DOHH2 (cell line): ENCODE measurements at regions not wholly inside any gene's neighbourhood (a gene's known extent, or its start where the extent isn't known, plus 50 kb on each side); places are given as distances from the start of the nearest gene placed in this dataset.
"Not testable (repeated sequence)": the region's sequence is repeated elsewhere in the genome, so short reads cannot be mapped to it uniquely, and the experiment has no call there.

Experiments used
- H3F3A ChIP-seq: fragments of 200-600 bp; sonication (generic), shearing (Covaris generic); 2 replicates; pipeline ENCODE4 v1.6.0; 2016; ENCODE audit warnings: antibody characterized with exemption, mild to moderate bottlenecking; ENCODE audit not compliant: control insufficient read depth, insufficient read depth
- H3K27ac ChIP-seq: fragments of 200-600 bp; sonication (generic); 2 replicates; pipeline ENCODE4 v1.5.1; 2014; ENCODE audit warnings: low read depth, mild to moderate bottlenecking, low read length, moderate library complexity
- H3K27me3 ChIP-seq: fragments of 200-600 bp; sonication (generic); 2 replicates; pipeline ENCODE4 v1.6.1; 2014; ENCODE audit warnings: mild to moderate bottlenecking, low read length, mixed read lengths; ENCODE audit not compliant: control insufficient read depth
- H3K36me3 ChIP-seq: fragments of 200-600 bp; sonication (generic); 2 replicates; pipeline ENCODE4 v1.6.1; 2014; ENCODE audit warnings: mild to moderate bottlenecking, low read length, moderate library complexity, mixed read lengths; ENCODE audit not compliant: control insufficient read depth
- H3K4me1 ChIP-seq: fragments of 200-600 bp; sonication (generic); 2 replicates; pipeline ENCODE4 v1.6.1; 2014; ENCODE audit warnings: mild to moderate bottlenecking, low read length, mixed read lengths; ENCODE audit not compliant: control insufficient read depth
- H3K4me2 ChIP-seq: fragments of 200-600 bp; sonication (generic); 2 replicates; pipeline ENCODE4 v1.6.0; 2014; ENCODE audit warnings: mild to moderate bottlenecking, low read length, moderate library complexity
- H3K4me3 ChIP-seq: fragments of 200-600 bp; sonication (generic); 2 replicates; pipeline ENCODE4 v1.5.1; 2014; ENCODE audit warnings: mild to moderate bottlenecking, low read length, mixed read lengths
- H3K79me2 ChIP-seq: fragments of 200-600 bp; sonication (generic); 2 replicates; pipeline ENCODE4 v1.6.1; 2014; ENCODE audit warnings: mild to moderate bottlenecking, low read length, mixed read lengths; ENCODE audit not compliant: control insufficient read depth
- H3K9me2 ChIP-seq: fragments of 200-600 bp; sonication (generic); replicated peaks from 2 replicates; pipeline ENCODE4 v1.6.1; 2014; ENCODE audit warnings: mild to moderate bottlenecking, low read length, mixed read lengths; ENCODE audit not compliant: control insufficient read depth
- H3K9me3 ChIP-seq: fragments of 200-600 bp; sonication (generic); 2 replicates; pipeline ENCODE4 v1.6.1; 2014; ENCODE audit warnings: antibody characterized with exemption, low read length, mixed read lengths; ENCODE audit not compliant: control insufficient read depth, insufficient read depth
- H4K20me1 ChIP-seq: fragments of 200-600 bp; sonication (generic); 2 replicates; pipeline ENCODE4 v1.6.0; 2014; ENCODE audit warnings: low read depth, mild to moderate bottlenecking, antibody characterized with exemption, low read length, moderate library complexity; ENCODE audit not compliant: control insufficient read depth, insufficient read depth
- EZH2phosphoT487 ChIP-seq: fragments of 200-600 bp; sonication (generic); IDR thresholded peaks from 2 replicates; pipeline ENCODE4 v1.6.1; 2017; ENCODE audit warnings: borderline replicate concordance, mild to moderate bottlenecking, antibody characterized with exemption, low read length, moderate library complexity, mixed read lengths
- TF ChIP-seq, protein P1 (sequence below): fragments of 200-600 bp; sonication (generic); IDR thresholded peaks from one replicate; pipeline ENCODE4 v1.5.1; 2014; ENCODE audit warnings: antibody characterized with exemption, mild to moderate bottlenecking, low read depth, low read length; ENCODE audit not compliant: poor library complexity, severe bottlenecking

DNA sequence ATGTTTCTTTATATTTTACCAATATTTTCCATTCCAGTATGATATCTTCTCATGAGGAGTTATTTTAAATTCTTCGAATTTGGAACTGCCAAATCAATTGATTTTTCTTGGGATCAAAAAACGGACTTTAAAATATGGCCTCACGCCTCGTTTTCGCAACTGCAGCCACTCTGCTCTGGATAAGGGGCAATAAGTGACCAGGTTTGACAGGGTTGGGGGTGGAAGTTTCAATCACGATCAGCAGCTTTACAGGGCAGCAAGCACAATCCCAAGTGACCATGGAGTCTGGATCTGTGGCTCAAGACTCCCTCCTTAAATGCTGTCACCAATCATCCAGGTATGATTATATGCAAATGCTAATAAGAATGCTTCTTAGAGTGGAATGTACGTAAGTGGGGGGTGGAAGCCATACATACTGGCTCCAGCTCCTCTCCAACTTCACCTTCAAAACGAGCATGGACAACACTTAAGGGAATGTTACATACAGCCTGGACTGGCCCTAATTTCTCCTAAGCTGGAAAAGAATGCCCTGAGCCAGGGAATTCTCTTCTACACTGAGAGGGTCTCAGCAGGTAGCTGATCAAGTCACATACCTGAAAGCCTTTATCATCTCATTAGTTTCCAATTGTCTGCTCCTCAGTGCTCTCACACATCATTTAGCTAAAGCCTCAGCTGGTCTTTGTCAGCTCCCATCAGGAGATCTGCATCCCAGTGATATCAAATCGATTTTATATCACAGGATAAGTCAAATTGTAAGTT, 176.9 kb upstream of the DCAF8L1 start:
- Histone ChIP-seq H3K4me1 (no peaks in the 10 kb centered on the region), H4K20me1 (no peaks in the 10 kb centered on the region)
- TF ChIP-seq EZH2phosphoT487, result no peak
- TF ChIP-seq, protein P1, sequence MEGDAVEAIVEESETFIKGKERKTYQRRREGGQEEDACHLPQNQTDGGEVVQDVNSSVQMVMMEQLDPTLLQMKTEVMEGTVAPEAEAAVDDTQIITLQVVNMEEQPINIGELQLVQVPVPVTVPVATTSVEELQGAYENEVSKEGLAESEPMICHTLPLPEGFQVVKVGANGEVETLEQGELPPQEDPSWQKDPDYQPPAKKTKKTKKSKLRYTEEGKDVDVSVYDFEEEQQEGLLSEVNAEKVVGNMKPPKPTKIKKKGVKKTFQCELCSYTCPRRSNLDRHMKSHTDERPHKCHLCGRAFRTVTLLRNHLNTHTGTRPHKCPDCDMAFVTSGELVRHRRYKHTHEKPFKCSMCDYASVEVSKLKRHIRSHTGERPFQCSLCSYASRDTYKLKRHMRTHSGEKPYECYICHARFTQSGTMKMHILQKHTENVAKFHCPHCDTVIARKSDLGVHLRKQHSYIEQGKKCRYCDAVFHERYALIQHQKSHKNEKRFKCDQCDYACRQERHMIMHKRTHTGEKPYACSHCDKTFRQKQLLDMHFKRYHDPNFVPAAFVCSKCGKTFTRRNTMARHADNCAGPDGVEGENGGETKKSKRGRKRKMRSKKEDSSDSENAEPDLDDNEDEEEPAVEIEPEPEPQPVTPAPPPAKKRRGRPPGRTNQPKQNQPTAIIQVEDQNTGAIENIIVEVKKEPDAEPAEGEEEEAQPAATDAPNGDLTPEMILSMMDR, result no peak

DNA sequence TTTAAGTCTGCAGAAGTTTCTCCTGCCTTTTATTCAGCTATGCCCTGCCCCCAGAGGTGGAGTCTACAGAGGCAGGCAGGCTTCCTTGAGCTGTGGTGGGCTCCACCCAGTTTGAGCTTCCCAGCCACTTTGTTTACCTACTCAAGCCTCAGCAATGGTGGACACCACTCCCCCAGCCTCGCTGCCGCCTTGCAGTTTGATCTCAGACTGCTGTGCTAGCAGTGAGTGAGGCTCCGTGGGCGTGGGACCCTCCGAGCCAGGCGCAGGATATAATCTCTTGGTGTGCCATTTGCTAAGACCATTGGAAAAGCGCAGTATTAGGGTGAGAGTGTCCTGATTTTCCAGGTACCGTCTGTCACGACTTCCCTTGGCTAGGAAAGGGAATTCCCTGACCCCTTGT, 171.0 kb upstream of the DCAF8L1 start:
- H3F3A ChIP-seq, H3K27ac ChIP-seq, H3K4me3 ChIP-seq, H3K27me3 ChIP-seq, H3K9me2 ChIP-seq, H3K4me2 ChIP-seq, H3K4me1 ChIP-seq, H3K79me2 ChIP-seq, H4K20me1 ChIP-seq, H3K9me3 ChIP-seq, H3K36me3 ChIP-seq: not testable (repeated sequence)

More for the DNA sequence above, 176.9 kb upstream of the DCAF8L1 start:
- Histone ChIP-seq H3K4me3 (no peak overlapping the region), H3K27ac (no peak overlapping the region), H3K27me3 (no peaks in the 10 kb centered on the region), H3F3A (no peaks in the 10 kb centered on the region), H3K9me2 (no peaks in the 10 kb centered on the region), H3K36me3 (no peaks in the 10 kb centered on the region), H3K9me3 (no peaks in the 10 kb centered on the region), H3K4me2 (no peak overlapping the region), H3K79me2 (no peaks in the 10 kb centered on the region)

DNA sequence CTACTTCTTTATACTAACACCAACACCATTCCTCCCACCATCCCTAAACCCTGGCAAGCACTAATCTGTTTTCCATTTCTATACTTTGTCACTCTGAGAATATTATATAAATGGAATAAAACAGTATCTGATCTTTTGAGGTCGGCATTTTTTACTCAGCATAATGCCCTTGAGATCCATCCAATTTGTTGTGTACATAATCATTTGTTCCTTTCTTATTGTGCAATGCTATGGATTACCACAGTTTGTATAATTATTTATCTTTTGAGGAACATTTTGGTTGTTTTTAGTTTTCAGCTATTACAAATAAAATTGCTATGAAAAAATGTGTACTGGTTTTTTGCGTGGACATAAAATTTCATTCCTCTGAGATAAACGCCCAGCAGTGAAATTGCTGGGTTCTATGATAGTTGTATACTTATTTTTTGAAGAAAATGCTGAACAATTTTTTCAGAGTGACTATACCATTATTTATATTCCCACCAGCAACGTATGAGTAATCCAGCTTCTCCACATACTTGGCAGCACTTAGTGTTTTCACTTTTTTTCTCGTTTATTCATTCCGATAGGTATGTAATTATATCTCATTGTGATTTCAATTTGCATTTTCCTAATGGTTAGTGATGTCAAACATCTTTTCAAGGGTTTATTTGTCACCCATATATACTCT, 154.3 kb upstream of the DCAF8L1 start:
- no peak overlapping the region for H3K4me2 ChIP-seq
- H3K27me3 ChIP-seq, result no peaks in the 10 kb centered on the region
- no peaks in the 10 kb centered on the region for H3K36me3 ChIP-seq
- H3K27ac ChIP-seq, result no peak overlapping the region
- H4K20me1 ChIP-seq, result no peaks in the 10 kb centered on the region
- no peaks in the 10 kb centered on the region for H3F3A ChIP-seq
- no peaks in the 10 kb centered on the region for H3K9me2 ChIP-seq
- H3K79me2 ChIP-seq, result no peaks in the 10 kb centered on the region
- no peak for TF ChIP-seq EZH2phosphoT487
- TF ChIP-seq, protein P1, result no peak
- H3K4me3 ChIP-seq, result no peak overlapping the region
- H3K4me1 ChIP-seq, result no peaks in the 10 kb centered on the region
- no peaks in the 10 kb centered on the region for H3K9me3 ChIP-seq

DNA sequence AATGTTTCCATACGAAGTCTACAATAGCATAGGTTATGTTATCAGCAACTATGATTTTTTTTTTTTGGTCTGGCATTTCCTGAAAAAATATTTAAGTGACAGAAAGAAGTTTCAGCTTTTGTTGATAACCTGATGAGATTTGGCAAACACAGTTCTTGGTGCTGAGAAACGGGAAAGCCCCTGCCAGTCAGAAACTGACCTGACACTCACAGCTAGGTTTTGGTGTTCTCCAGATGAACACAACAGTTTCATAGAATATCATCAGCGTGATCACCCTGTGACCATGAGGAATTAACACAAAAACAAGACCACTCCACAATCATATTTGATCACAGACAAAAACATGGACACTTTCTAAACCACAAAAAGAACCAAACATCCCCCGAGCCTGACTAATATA, 152.5 kb upstream of the DCAF8L1 start:
- Histone ChIP-seq H3F3A (no peaks in the 10 kb centered on the region), H3K27ac (no peak overlapping the region), H3K9me3 (no peaks in the 10 kb centered on the region), H3K4me2 (no peak overlapping the region), H4K20me1 (no peaks in the 10 kb centered on the region), H3K79me2 (no peaks in the 10 kb centered on the region), H3K36me3 (no peaks in the 10 kb centered on the region), H3K4me3 (no peak overlapping the region), H3K27me3 (no peaks in the 10 kb centered on the region), H3K9me2 (no peaks in the 10 kb centered on the region), H3K4me1 (no peaks in the 10 kb centered on the region)
- TF ChIP-seq EZH2phosphoT487, result no peak
- TF ChIP-seq, protein P1, result no peak
